Adrenal gland (tissue), 9 donors: ENCODE measurements at regions not wholly inside any gene's neighbourhood (a gene's known extent, or its start where the extent isn't known, plus 50 kb on each side); places are given as distances from the start of the nearest gene placed in this dataset.
"Not testable (repeated sequence)": the region's sequence is repeated elsewhere in the genome, so short reads cannot be mapped to it uniquely, and the experiment has no call there.

Source experiments
- DNase-seq, 7 donors: peaks; one replicate each; pipeline ENCODE4 v3.0.0-alpha.2; 2019 to 2020
- H3K27ac ChIP-seq, 5 donors: fragments of 200-600 bp; sonication (generic) in 4 of 5; 1 replicate in 3 of 5; 2 replicates in 2 of 5; pipeline versions ENCODE4 v1.5.1 to v1.8.0; 2016 to 2020; ENCODE audit warnings: mild to moderate bottlenecking in 1 of 5
- H3K27me3 ChIP-seq: fragments of 200-600 bp; 2 replicates; pipeline ENCODE4 v1.8.0; 2021
- H3K36me3 ChIP-seq, 2 donors: fragments of 200-600 bp; replicated peaks in 1 of 2; 1 replicate in 1 of 2; 2 replicates in 1 of 2; pipeline versions ENCODE4 v1.5.1 to v1.8.0; 2018 to 2022
- H3K4me1 ChIP-seq, 2 donors: fragments of 200-600 bp; replicated peaks in 1 of 2; 1 replicate in 1 of 2; 2 replicates in 1 of 2; pipeline versions ENCODE4 v1.5.1 to v1.8.0; 2018 to 2021
- H3K4me3 ChIP-seq, 4 donors: fragments of 200-600 bp; sonication (generic) in 3 of 4; one replicate each; pipeline ENCODE4 v1.5.1; 2016 to 2018
- H3K9me3 ChIP-seq, 3 donors: fragments of 200-600 bp; sonication (generic) in 1 of 3; replicated peaks in 1 of 3; 1 replicate in 2 of 3; 2 replicates in 1 of 3; pipeline versions ENCODE4 v1.5.1 to v1.8.0; 2016 to 2021
- POLR2A ChIP-seq, 2 donors: fragments of 450-650 bp; IDR thresholded peaks; one replicate each; pipeline ENCODE4 v1.6.1; 2017; ENCODE audit warnings: antibody characterized with exemption in 2 of 2, mild to moderate bottlenecking in 2 of 2, moderate library complexity in 1 of 2
- WGBS, 4 donors: extraction: QIAGEN DNeasy Blood & Tissue Kit in 2 of 4; methylation state at CpG; one replicate each; pipeline versions ENCODE4 v1.1.5 to v1.1.7; 2013 to 2017; 5-methylcytosine and 5-hydroxymethylcytosine counted together
- intact Hi-C, 2 donors: fragments of 100-400 bp; cut with DNase I; formaldehyde crosslinking; loops; one replicate each; pipeline versions ENCODE4 v1.14.1 to v1.15.0; 2022 to 2023
- TF ChIP-seq, protein P1 (sequence below), 6 experiments: fragments of 450-650 bp in 4 of 6; fragments of 200-600 bp in 2 of 6; sonication (generic) in 1 of 6; IDR thresholded peaks; 1 replicate in 5 of 6; 2 replicates in 1 of 6; pipeline versions ENCODE4 v1.5.1 to v1.8.0; 2016 to 2021; ENCODE audit warnings: antibody characterized with exemption in 6 of 6, mild to moderate bottlenecking in 2 of 6, moderate library complexity in 1 of 6
- donor health status: healthy with polysubstance abuse.
- donor health status: Bipolar disorder and iron deficiency.
- donor health status: DM: yes; HTN: yes; CAD: no.
- donor health status: DM: no; HTN: no; CAD: no.
- donor health status: DM: no; HTN: no; CAD: no.

GRCh38 chr1:189628857-189629256 is 848.8 kb downstream of the BRINP3 start:
- Histone ChIP-seq H3K4me3 (no peak overlapping the region), H3K36me3 (no peaks in the 10 kb centered on the region), H3K27me3 (no peaks in the 10 kb centered on the region), H3K4me1 (no peaks in the 10 kb centered on the region), H3K27ac (no peak overlapping the region), H3K9me3 (no peaks in the 10 kb centered on the region)
- DNase-seq: no peak
- 45 to 58% (median 51%) methylated on average over 3 of the region's 3 CpGs for WGBS, 4 donors
- TF ChIP-seq, protein P1, sequence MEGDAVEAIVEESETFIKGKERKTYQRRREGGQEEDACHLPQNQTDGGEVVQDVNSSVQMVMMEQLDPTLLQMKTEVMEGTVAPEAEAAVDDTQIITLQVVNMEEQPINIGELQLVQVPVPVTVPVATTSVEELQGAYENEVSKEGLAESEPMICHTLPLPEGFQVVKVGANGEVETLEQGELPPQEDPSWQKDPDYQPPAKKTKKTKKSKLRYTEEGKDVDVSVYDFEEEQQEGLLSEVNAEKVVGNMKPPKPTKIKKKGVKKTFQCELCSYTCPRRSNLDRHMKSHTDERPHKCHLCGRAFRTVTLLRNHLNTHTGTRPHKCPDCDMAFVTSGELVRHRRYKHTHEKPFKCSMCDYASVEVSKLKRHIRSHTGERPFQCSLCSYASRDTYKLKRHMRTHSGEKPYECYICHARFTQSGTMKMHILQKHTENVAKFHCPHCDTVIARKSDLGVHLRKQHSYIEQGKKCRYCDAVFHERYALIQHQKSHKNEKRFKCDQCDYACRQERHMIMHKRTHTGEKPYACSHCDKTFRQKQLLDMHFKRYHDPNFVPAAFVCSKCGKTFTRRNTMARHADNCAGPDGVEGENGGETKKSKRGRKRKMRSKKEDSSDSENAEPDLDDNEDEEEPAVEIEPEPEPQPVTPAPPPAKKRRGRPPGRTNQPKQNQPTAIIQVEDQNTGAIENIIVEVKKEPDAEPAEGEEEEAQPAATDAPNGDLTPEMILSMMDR (IDR thresholded peaks at IDR 0.05): no peak
- TF ChIP-seq POLR2A (IDR thresholded peaks at IDR 0.05): no peak
- intact Hi-C loops: no loop called here

GRCh38 chr1:189633658-189634057 is 844.0 kb downstream of the BRINP3 start:
- intact Hi-C loops: no loop called here
- no peaks in the 10 kb centered on the region for H3K4me1 ChIP-seq
- no peak overlapping the region for H3K27ac ChIP-seq
- no peaks in the 10 kb centered on the region for H3K36me3 ChIP-seq
- no peaks in the 10 kb centered on the region for H3K9me3 ChIP-seq
- no peak overlapping the region for H3K4me3 ChIP-seq
- DNase-seq: no peak
- no peaks in the 10 kb centered on the region for H3K27me3 ChIP-seq
- WGBS, 4 donors: 80 to 88% (median 83%) methylated on average over 2 of the region's 2 CpGs
- no peak for TF ChIP-seq POLR2A (IDR thresholded peaks at IDR 0.05)
- TF ChIP-seq, protein P1 (IDR thresholded peaks at IDR 0.05): no peak

DNA sequence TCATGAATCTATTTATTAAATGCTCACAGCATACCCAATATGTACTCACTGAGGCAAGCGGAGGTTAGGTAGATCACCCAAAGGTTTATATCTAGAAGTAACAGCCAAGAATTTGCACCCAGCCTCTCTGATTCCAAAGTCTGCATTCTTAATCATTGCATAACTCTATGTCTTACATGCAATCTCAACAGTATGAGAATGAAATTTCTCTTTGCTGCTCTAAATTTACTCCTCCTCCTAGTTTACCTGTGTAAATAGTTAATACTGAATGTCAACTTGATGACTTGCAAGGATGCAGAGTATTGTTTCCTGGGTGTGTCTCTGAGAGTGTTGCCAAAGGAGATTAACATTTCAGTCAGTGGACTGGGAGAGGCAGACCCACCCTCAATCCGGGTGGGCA is 840.6 kb downstream of the BRINP3 start:
- Histone ChIP-seq H3K4me3 (no peak overlapping the region), H3K4me1 (no peaks in the 10 kb centered on the region), H3K27ac (no peak overlapping the region), H3K36me3 (no peaks in the 10 kb centered on the region), H3K27me3 (no peaks in the 10 kb centered on the region), H3K9me3 (no peaks in the 10 kb centered on the region)
- TF ChIP-seq, protein P1 (IDR thresholded peaks at IDR 0.05): no peak
- no peak for TF ChIP-seq POLR2A (IDR thresholded peaks at IDR 0.05)
- DNase-seq: no peak
- intact Hi-C loops: no loop called here
- 76 to 95% (median 87%) methylated on average over 2 of the region's 2 CpGs for WGBS, 4 donors

DNA sequence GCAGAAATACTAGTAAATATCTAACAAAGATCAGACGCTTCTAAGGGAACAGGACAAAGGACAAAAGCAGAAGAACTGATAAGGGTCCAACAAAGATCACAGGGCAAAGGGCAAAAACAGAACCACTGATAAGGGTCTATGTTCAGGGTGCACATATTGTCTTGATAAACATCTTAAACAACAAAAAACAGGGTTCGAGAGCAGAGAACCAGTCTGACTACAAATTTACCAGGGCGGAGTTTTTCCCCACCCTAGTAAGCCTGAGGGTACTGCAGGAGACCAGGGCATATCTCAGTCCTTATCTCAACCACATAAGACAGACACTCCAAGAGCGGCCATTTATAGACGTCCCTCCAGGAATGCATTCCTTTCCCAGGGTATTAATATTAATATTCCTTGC is 833.5 kb downstream of the BRINP3 start:
- H3K27ac ChIP-seq, H3K36me3 ChIP-seq, H3K4me1 ChIP-seq, H3K27me3 ChIP-seq, H3K4me3 ChIP-seq, DNase-seq, H3K9me3 ChIP-seq, intact Hi-C loops: not testable (repeated sequence)
- WGBS, 4 donors: 71 to 79% (median 74%) methylated on average over 5 of the region's 5 CpGs

- Histone ChIP-seq H3K4me3 (no peak overlapping the region), H3K36me3 (no peaks in the 10 kb centered on the region), H3K27me3 (no peaks in the 10 kb centered on the region), H3K27ac (no peak overlapping the region), H3K9me3 (no peaks in the 10 kb centered on the region), H3K4me1 (no peaks in the 10 kb centered on the region)
- intact Hi-C loops: no loop called here
- TF ChIP-seq, protein P1 (IDR thresholded peaks at IDR 0.05): no peak
- no peak for TF ChIP-seq POLR2A (IDR thresholded peaks at IDR 0.05)
- 92 to 94% (median 93%) methylated on average over 4 of the region's 4 CpGs for WGBS, 4 donors
- DNase-seq: no peak
Measured at GRCh38 chr1:189644970-189645369, 832.7 kb downstream of the BRINP3 start.
